EL (cell line): ENCODE measurements at regions not wholly inside any gene's neighbourhood (a gene's known extent, or its start where the extent isn't known, plus 50 kb on each side); places are given as distances from the start of the nearest gene placed in this dataset.
A peak's percentile ranks its signal among the peaks of the same experiment; 100 is the strongest.
"Not testable (repeated sequence)": the region's sequence is repeated elsewhere in the genome, so short reads cannot be mapped to it uniquely, and the experiment has no call there.

Source experiments
- DNase-seq: peaks from one replicate; pipeline ENCODE4 v3.0.0-alpha.2; 2016

DNA sequence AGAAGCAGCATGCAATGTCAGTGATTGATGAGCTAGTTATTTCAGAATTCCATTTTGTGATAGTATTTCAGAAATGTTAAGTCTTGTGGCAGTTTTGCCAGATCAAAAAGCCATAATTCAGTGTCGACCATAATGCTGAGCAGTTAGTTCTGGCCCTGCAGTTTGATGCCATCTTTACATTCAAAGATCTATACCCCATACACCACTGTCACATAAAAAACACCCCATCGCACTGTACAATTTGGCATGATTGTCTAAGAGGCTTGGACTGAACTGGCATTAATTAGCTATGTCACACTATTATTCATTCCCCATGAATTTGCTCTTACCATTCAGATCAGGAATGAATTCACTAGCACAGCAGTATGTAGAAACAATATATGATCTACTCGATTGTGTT lies 127.7 kb upstream of the EPHA3 start:
- DNase-seq, result no peak

GRCh38 chr3:88983458-88983857 lies 124.0 kb upstream of the EPHA3 start:
- no peak for DNase-seq

DNA sequence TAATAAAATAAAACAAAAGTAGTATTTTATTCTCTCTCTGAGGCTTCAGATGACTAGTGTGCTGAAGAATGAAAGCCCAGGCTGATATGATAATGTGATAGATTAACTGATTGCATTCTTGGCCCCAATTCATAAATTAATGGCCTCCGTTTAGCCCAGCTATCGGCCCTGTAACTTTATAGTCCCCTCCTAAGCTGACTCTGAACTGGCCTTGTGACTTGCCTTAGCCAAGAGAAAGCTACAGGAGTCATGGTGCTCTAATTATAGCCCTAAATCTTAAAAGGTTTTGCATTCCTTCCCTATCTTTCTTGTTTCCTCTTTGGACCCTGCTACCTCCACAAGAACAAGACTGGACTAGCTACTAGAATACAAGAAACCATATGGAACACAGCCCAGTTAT lies 123.2 kb upstream of the EPHA3 start:
- peak; percentile 16 for DNase-seq

DNA sequence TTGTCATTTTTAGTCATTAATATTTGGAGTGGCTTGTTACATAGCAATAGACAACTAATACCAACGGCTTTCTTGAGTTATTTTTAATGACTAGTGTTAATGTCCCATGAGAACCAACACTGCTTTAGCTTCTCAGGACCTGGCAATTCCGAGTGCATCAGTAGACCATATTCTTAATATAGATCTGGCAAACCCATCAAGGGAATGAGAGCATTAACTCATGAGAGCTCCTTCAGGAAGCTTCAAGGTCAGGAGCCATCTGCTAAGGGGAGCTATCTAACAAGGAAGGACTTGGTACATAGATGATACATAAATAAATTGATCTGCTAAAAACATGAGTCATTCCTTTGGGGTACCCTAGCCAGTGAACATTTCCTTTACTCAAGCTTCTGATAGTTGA lies 122.6 kb upstream of the EPHA3 start:
- no peak for DNase-seq

DNA sequence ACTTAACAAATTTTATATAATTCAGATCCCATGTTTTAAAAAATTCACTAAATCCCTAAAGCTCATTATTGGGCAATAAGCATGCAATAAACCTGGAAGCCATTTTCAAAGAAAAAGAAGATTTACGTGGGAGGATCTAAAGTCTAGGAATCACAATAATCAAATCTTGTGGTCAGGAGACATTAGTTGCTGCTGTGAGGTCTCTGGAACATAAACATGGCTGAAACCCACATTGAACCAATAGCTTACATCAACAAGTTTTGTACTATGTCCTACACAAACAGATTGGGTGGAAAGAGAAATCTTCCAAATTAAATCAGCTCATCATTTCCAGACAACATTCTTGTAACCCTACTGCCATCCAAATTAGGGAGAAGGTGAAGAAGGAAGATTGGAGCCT lies 121.9 kb upstream of the EPHA3 start:
- DNase-seq, result no peak

DNA sequence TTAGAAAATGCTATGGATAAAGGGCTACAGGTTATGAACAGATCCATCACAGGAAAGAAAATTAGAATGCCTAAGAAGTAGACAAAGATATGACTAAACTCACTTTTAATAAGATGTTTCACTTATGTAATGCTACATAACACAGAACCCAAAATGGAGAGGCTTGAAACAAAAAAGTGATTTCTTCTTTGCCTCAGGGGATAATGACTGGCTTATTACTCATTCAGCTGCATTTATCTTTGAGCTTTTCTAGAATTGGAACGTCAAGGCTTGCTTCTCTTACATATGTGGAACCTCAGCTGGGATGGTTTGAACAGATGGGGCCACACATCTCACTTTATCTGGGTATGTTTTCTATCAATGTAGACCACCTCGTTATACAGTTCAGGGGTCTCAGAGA lies 120.6 kb upstream of the EPHA3 start:
- peak; percentile 89 for DNase-seq

GRCh38 chr3:88987776-88988175 lies 119.6 kb upstream of the EPHA3 start:
- peak; percentile 31 for DNase-seq

DNA sequence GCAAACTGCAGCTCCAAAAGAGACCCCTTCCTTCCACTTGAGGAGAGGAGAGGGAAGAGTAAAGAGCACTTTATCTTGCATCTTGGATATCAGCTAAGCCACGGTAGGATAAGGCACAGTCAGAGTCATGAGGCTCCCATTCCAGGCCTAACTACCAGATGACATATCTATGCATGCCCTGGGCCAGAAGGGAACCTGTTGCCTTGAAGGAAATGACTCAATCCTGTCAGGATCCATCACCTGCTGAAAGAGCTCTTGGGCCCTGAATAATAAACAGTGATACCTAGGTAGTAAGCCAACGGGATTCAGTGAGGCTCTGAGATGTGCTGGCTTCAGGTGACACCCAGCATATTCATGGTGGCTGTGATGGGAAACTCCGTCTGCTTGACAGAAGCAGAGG lies 118.5 kb upstream of the EPHA3 start:
- DNase-seq, result no peak

GRCh38 chr3:88991496-88991895 lies 115.9 kb upstream of the EPHA3 start:
- peak; percentile 34 for DNase-seq

- no peak for DNase-seq
Measured at GRCh38 chr3:88996691-88997090, 110.7 kb upstream of the EPHA3 start.

- DNase-seq, result no peak
Measured at GRCh38 chr3:88997260-88997659, 110.2 kb upstream of the EPHA3 start.

- DNase-seq, result no peak
Measured at GRCh38 chr3:89000886-89001285, 106.5 kb upstream of the EPHA3 start.

GRCh38 chr3:89002191-89002590 lies 105.2 kb upstream of the EPHA3 start:
- no peak for DNase-seq

- DNase-seq, result no peak
Measured at GRCh38 chr3:89013536-89013935, 93.9 kb upstream of the EPHA3 start.

GRCh38 chr3:89017531-89017930 lies 89.9 kb upstream of the EPHA3 start:
- DNase-seq, result no peak

- DNase-seq, result peak; percentile 41
Measured at GRCh38 chr3:89025185-89025584, 82.2 kb upstream of the EPHA3 start.

DNA sequence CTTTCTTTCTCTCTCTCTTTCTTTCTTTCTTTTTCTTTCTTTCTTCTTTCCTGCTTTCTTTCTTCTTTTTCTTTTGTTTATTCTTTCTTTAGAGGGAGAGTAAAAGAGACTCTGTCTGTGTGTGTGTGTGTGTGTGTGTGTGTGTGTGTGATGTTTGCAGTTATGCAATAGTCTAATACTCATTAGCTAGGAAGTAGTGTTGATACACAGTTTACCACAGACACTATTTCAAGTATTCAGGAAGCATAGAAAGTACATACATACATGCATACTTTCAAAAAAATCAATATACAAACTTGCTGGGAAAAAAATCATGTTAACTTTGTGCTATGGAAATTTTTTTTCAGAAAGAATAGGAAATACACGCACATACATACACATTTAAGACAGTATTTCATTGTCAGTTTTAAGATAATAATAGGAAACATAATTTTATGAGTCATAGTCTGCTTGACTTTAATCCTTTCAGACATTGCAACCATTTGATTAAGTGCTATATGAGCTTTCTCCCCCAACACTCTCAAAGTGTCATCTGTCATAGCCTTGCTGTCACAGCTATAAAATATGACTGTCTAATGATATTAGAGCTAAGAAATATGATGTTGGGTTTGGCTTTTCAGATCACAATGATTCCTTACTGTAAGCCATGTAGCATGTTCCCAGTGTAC lies 74.9 kb upstream of the EPHA3 start:
- DNase-seq, result no peak

- DNase-seq, result not testable (repeated sequence)
Measured at GRCh38 chr3:89034723-89035122, 72.7 kb upstream of the EPHA3 start.

DNA sequence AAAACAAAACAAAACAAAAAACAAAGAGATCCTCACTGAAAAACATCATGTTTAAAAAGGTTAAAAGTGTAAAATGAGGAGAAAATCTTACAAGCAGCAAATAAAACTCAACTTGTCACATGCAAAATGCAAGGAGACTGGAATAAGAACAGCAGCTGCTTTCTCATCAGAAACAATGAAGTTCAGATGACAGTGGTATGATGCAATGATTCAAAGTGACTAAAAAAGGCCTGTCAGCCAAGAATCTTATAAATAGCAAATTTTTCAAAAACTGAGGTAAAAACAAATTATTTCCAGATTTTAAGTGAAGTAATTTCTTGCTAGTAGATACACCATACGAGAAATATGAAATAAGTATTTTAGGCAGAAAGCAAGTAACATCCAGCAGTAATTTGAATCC lies 68.6 kb upstream of the EPHA3 start:
- DNase-seq, result no peak

DNA sequence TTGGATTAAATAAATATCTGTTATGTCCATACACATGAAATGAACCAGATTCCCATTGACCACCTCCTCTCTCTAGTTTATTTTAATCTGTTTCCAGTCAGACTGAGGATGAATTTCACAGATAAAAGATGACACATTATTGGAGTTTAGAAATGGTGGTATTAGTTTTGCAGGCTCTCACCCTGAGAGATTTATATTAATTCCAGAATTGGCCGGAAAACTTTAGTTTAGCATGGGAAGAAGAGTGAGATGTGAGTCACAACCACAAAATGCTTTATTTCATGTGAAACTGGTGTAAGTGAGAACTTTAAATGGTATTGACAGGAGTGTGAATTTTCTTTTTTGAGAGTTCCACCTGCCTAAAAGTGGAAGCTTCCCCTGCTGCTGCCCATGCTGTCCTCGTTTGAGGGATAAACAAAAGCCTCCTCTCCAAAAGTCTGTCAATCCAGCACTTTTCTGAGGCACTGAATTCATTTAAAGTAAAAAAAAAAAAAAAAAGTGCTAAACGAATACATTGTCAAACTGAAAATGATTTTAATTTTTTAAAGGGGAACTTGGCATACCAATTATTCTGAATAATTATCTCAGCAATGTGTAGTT lies 65.1 kb upstream of the EPHA3 start:
- peak; percentile 4 for DNase-seq

DNA sequence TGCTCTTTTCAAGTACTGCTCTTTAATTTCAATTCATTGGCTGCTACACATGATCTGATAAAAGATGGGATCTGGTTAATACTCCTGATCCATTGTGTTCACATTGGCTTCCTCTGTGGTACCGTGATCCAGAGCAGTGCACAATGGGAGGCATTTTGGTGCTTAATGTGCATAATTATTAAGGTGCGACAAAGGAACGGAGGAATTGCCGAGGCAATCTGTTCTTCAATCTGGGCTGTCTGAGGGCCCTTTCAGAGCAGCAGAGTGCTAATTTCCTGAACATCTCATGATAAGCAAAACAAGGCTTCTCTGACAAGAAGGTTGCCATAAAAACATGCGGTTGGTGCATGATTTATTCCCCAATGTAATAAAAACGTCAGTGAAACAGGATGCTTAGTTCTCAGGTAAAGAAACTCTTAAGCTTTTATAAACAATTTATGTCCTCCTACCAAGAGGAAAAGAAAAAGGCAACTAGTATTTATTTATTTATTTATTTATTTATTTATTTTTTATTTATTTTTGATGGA lies 64.0 kb upstream of the EPHA3 start:
- no peak for DNase-seq

DNA sequence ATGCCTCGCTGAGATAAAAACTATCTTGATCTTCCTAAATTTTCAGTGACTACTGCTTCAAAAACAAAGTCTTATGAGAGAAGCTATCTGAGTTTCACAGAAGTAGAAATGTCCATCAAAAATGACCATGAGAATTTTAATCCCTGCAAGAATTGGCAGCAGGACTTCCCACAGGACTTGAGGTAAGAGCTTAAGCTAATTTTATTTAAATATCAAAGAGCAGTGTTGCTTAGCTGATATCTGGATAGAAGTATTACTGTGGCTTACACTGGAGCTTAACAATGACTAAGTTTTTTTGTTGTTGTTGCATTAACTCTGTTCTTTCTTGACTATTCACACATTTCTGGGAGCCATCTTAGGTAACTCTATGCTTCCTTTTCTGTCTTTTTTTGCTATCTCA lies 60.8 kb upstream of the EPHA3 start:
- DNase-seq, result no peak

DNA sequence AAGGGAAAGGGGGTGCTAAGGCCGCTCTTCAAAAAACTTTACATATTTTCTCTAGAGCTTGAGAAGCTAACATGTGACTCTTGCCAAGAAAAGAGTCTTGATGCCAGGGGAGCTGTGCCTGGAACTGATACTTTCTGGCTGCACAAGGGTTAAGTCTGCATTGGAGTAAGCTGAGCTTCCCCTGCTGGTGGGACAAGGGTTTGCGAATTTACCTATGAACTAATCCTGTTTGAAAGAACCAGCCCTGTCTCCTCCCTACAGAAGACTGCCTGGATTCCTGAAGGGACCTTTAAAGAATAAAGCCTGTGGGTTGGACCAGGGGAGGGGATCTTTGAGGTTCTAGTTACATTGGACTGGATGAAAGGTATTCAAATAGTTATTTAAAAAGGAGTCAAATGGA lies 58.3 kb upstream of the EPHA3 start:
- DNase-seq, result peak; percentile 6

GRCh38 chr3:89052386-89052785 lies 55.0 kb upstream of the EPHA3 start:
- no peak for DNase-seq

DNA sequence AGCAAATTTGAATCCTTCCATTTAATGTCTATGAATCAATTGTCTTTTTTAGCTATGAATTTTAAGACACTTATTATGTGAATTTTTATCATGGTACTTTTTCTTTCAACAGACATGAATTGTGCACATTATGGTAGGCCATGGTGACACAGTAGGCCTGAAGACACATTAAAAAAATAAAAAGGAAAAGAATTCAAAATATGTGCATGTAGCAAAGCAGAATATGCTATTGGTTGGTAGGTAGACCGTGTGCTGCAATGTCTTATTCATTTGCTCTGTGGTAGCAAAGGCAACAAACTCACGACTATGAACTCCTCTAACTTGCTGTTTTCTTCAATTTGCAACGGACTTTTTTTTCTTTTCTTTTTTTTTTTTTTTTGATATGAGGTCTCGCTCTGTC lies 50.0 kb upstream of the EPHA3 start:
- no peak for DNase-seq
